ENCODE measurements at regions not wholly inside any gene's neighbourhood (a gene's known extent, or its start where the extent isn't known, plus 50 kb on each side); places are given as distances from the start of the nearest gene placed in this dataset.
A peak's percentile ranks its signal among the peaks of the same experiment; 100 is the strongest.

GRCh38 chrX:84729408-84729807 lies 227.2 kb upstream of the HDX start:
- no peak for ATAC-seq

GRCh38 chrX:84729809-84730208 lies 227.6 kb upstream of the HDX start:
- Histone ChIP-seq H3K4me1 (no peaks in the 10 kb centered on the region), H3K9me3 (no peaks in the 10 kb centered on the region), H3K27me3 (no peaks in the 10 kb centered on the region), H3K36me3 (no peaks in the 10 kb centered on the region), H3K27ac (no peak overlapping the region), H3K4me3 (no peak overlapping the region)
- intact Hi-C loops (cut with DNase I), result no loop called here
- DNase-seq, result no peak
- TF ChIP-seq CTCF (IDR thresholded peaks at IDR 0.05), result peak; percentile 71
- peak; percentile 89 for ATAC-seq

More at GRCh38 chrX:84729408-84729807, 227.2 kb upstream of the HDX start:
- DNase-seq, result no peak
- TF ChIP-seq CTCF (IDR thresholded peaks at IDR 0.05), result no peak
- no peaks in the 10 kb centered on the region for H3K36me3 ChIP-seq
- no peaks in the 10 kb centered on the region for H3K27me3 ChIP-seq
- intact Hi-C loops (cut with DNase I), result no loop called here
- no peaks in the 10 kb centered on the region for H3K9me3 ChIP-seq
- no peak overlapping the region for H3K27ac ChIP-seq
- H3K4me1 ChIP-seq, result no peaks in the 10 kb centered on the region
- no peak overlapping the region for H3K4me3 ChIP-seq

GRCh38 chrX:84735025-84735424 lies 232.8 kb upstream of the HDX start:
- no peaks in the 10 kb centered on the region for H3K36me3 ChIP-seq
- peak; percentile 20 for ATAC-seq
- no peak for DNase-seq
- TF ChIP-seq CTCF (IDR thresholded peaks at IDR 0.05), result no peak
- intact Hi-C loops (cut with DNase I), result no loop called here
- no peaks in the 10 kb centered on the region for H3K4me1 ChIP-seq
- no peak overlapping the region for H3K27ac ChIP-seq
- no peaks in the 10 kb centered on the region for H3K9me3 ChIP-seq
- H3K4me3 ChIP-seq, result no peak overlapping the region
- no peaks in the 10 kb centered on the region for H3K27me3 ChIP-seq

- intact Hi-C loops (cut with DNase I), result no loop called here
- H3K4me3 ChIP-seq, result no peak overlapping the region
Observed at GRCh38 chrX:84737471-84737871, 235.2 kb upstream of the HDX start.

GRCh38 chrX:84747516-84747915 lies 245.3 kb upstream of the HDX start:
- Histone ChIP-seq H3K27ac (no peak overlapping the region), H3K27me3 (no peaks in the 10 kb centered on the region), H3K4me1 (no peaks in the 10 kb centered on the region), H3K4me3 (no peak overlapping the region), H3K36me3 (no peaks in the 10 kb centered on the region), H3K9me3 (no peaks in the 10 kb centered on the region)
- ATAC-seq (no peak), DNase-seq (no peak)
- no peak for TF ChIP-seq CTCF (IDR thresholded peaks at IDR 0.05)
- intact Hi-C loops (cut with DNase I), result no loop called here

More at GRCh38 chrX:84737471-84737871, 235.2 kb upstream of the HDX start:
- no peaks in the 10 kb centered on the region for H3K36me3 ChIP-seq
- DNase-seq, result no peak
- ATAC-seq, result no peak
- no peaks in the 10 kb centered on the region for H3K9me3 ChIP-seq
- no peak overlapping the region for H3K27ac ChIP-seq
- no peaks in the 10 kb centered on the region for H3K27me3 ChIP-seq
- TF ChIP-seq CTCF (IDR thresholded peaks at IDR 0.05), result no peak
- H3K4me1 ChIP-seq, result no peaks in the 10 kb centered on the region

- intact Hi-C loops (cut with DNase I), result no loop called here
- H3K36me3 ChIP-seq, result no peaks in the 10 kb centered on the region
- H3K27ac ChIP-seq, result no peak overlapping the region
- H3K4me1 ChIP-seq, result no peaks in the 10 kb centered on the region
- no peaks in the 10 kb centered on the region for H3K9me3 ChIP-seq
- H3K27me3 ChIP-seq, result no peaks in the 10 kb centered on the region
- ATAC-seq (no peak), DNase-seq (no peak)
- no peak overlapping the region for H3K4me3 ChIP-seq
- TF ChIP-seq CTCF (IDR thresholded peaks at IDR 0.05), result no peak
Observed at GRCh38 chrX:84748965-84749656, 246.9 kb upstream of the HDX start.
